ENCODE measurements at regions not wholly inside any gene's neighbourhood (a gene's known extent, or its start where the extent isn't known, plus 50 kb on each side); places are given as distances from the start of the nearest gene placed in this dataset.

DNA sequence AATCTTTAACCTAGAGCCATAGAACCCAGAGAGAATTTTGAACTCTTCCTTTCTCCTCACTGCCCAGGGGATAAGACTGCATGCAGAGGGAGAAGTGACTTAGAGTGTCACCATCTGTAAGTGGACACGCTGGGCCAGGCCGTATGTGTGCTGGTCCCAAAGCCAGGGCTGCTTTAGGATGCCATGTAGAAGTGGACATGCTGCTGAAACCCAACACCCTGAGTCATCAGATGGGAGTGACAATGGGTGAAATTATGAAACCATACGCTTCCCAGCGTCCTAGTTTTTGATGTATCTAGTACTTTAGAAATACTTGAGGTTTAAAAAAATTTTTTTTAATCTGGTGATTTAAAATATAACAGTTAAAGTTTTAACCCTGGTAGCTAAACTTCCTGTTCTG is 191.1 kb downstream of the FNDC1 start:
- TF ChIP-seq, protein P1, sequence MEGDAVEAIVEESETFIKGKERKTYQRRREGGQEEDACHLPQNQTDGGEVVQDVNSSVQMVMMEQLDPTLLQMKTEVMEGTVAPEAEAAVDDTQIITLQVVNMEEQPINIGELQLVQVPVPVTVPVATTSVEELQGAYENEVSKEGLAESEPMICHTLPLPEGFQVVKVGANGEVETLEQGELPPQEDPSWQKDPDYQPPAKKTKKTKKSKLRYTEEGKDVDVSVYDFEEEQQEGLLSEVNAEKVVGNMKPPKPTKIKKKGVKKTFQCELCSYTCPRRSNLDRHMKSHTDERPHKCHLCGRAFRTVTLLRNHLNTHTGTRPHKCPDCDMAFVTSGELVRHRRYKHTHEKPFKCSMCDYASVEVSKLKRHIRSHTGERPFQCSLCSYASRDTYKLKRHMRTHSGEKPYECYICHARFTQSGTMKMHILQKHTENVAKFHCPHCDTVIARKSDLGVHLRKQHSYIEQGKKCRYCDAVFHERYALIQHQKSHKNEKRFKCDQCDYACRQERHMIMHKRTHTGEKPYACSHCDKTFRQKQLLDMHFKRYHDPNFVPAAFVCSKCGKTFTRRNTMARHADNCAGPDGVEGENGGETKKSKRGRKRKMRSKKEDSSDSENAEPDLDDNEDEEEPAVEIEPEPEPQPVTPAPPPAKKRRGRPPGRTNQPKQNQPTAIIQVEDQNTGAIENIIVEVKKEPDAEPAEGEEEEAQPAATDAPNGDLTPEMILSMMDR (IDR thresholded peaks at IDR 0.05), result no peak
- DNase-seq (ENCODE audit: low spot score) (no peak), ATAC-seq (ENCODE audit: low FRiP score) (no peak)

DNA sequence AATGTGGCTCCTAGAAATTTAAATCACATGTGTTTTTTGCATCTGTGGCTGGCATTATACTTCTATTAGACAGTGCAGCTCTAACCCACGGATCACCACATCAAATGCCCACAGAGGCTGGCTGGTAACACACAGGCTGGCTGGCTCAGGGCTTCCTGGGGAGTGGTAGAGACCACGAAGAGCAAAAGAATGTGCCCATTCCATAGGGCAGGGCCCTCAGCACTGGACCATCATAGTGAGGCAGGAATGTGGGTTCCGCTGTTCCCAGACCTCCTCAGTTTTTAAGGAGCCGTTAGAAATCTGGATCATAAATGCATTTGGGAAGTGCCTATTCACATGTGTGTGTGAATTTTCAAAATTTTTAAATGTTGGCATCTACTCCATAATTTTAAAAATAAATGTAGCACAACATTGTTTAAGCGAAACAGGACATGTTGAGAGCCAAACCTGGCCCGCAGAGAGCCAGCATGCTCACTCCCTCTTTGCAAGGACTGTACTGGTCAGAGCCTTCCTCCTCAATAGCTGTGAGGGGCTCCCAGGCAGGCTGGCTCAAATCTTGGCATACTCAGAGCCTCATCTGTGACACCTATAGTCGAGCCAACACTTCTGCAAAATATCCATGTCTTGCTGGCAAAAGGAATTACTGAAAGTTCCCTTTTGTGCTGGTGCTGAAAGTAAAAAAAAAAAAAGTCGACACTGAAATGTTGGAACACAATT is 190.5 kb downstream of the FNDC1 start:
- ATAC-seq (ENCODE audit: low FRiP score), result no peak
- DNase-seq (ENCODE audit: low spot score), result no peak
- TF ChIP-seq, protein P1 (IDR thresholded peaks at IDR 0.05), result no peak

DNA sequence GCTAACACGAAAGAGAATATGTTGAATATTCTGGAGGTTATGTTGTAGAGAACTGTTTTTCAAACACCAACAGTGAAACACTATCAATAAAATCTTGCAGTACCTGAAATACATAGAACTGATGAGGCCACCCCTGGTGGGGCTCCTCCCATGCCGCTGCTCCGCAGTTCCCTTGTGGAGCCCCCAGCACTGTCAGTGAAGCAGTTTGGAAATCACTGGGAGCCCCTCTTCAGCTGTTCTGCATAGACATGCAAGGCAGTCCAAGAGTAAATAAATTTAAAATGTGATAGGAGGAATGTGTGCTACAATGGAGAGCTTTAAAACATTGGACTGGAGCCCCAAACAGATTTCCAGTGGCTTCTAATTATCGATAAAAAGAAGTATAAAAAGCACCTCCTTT is 189.4 kb downstream of the FNDC1 start:
- TF ChIP-seq, protein P1 (IDR thresholded peaks at IDR 0.05), result no peak
- ATAC-seq (ENCODE audit: low FRiP score) (no peak), DNase-seq (ENCODE audit: low spot score) (no peak)

DNA sequence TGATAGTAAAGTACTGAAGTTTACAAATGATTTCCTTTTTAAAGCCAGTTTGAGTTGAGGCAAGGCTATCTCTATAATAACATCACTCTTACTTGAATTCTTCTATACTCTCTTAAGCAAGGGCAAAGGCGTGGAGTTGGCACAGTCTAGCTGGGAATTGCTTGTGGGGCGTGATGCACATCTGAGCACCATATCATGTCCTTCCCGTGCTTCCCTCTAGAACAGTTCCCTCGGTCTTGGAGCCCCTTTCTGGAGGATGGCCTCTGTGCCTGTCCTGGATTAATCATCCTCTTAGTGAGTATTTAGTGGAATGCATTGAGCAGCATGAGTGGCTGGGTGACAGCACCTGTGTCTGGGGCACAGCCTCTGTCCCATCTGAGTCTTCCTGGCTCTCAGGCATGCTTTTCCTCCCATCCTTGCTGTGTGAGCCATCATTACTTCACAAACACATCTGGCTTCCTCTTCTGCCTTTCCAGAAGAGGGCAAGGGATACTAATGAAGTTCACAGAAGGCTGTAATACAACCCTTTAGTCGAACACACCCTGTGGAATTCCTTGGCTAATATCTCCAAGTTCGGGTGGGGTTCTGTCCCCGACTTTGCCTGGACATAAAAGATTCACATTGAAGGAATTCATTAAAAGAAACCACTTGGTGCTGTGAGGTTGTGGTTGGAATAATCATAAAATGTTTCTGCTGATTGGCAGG is 188.2 kb downstream of the FNDC1 start:
- ATAC-seq (ENCODE audit: low FRiP score) (no peak), DNase-seq (ENCODE audit: low spot score) (no peak)
- TF ChIP-seq, protein P1 (IDR thresholded peaks at IDR 0.05), result no peak

DNA sequence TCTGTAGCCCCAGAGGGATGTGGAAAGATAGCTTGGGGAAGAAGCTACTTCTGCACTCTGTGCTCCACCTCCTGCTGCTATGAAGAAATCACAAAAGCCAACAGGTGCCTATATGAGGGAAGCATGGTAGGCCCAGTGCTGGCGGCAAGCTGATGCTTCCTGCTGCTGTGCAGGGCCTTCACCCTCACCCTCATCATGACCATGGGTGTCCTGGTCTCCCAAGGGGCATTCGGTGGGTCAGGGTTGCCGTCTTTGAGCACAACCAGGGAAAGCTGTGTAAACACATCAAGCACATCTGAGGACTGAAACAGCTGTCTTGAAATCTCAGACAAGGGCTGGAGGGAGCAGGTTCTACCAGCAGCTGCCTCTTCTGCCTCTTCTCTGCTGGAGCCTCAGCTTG is 184.0 kb downstream of the FNDC1 start:
- DNase-seq (ENCODE audit: low spot score) (no peak), ATAC-seq (ENCODE audit: low FRiP score) (no peak)
- TF ChIP-seq, protein P1 (IDR thresholded peaks at IDR 0.05), result no peak

DNA sequence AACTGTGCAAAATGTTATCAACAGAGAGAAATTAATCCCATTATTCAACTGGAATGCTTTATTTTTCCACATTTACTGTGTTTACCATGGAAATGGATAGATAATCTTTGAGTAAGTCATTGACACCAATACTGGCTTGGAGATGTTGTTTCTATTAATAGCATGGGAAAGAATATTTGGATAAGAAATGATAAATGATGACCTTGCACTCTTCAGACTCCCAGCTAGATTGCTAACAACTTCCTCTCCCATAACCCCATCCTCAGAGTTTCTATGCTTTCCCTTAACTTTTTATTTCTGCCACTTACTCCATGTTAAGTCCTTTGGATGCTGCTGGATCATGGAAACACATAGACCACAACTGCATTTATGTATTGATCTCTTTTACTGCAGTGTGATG is 182.5 kb downstream of the FNDC1 start:
- DNase-seq (ENCODE audit: low spot score), result no peak
- TF ChIP-seq, protein P1 (IDR thresholded peaks at IDR 0.05), result no peak
- ATAC-seq (ENCODE audit: low FRiP score), result no peak

GRCh38 chr6:159349915-159350314 is 180.7 kb downstream of the FNDC1 start:
- ATAC-seq (ENCODE audit: low FRiP score) (no peak), DNase-seq (ENCODE audit: low spot score) (no peak)
- TF ChIP-seq, protein P1 (IDR thresholded peaks at IDR 0.05), result no peak
